Parathyroid adenoma (tissue), 2 donors: ENCODE measurements at regions not wholly inside any gene's neighbourhood (a gene's known extent, or its start where the extent isn't known, plus 50 kb on each side); places are given as distances from the start of the nearest gene placed in this dataset.
A peak's percentile ranks its signal among the peaks of the same experiment; 100 is the strongest.

Experiments used
- H2AFZ ChIP-seq: fragments of 300-600 bp; sonication (generic); one replicate; pipeline ENCODE4 v1.7.0; 2017; ENCODE audit warnings: antibody characterized with exemption, mild to moderate bottlenecking
- H3K27ac ChIP-seq: fragments of 300-600 bp; sonication (generic); one replicate; pipeline ENCODE4 v1.7.0; 2017
- H3K27me3 ChIP-seq: fragments of 300-600 bp; sonication (generic); one replicate; pipeline ENCODE4 v1.7.0; 2017; ENCODE audit warnings: low read length; ENCODE audit not compliant: control insufficient read depth, insufficient read depth
- H3K36me3 ChIP-seq: fragments of 300-600 bp; sonication (generic); one replicate; pipeline ENCODE4 v1.7.0; 2017; ENCODE audit warnings: low read length; ENCODE audit not compliant: control insufficient read depth, insufficient read depth
- H3K4me1 ChIP-seq: fragments of 300-600 bp; sonication (generic); one replicate; pipeline ENCODE4 v1.7.0; 2017; ENCODE audit warnings: control low read depth
- H3K4me2 ChIP-seq: fragments of 300-600 bp; sonication (generic); one replicate; pipeline ENCODE4 v1.7.0; 2017; ENCODE audit warnings: low read length
- H3K4me3 ChIP-seq: fragments of 300-600 bp; sonication (generic); one replicate; pipeline ENCODE4 v1.7.0; 2017; ENCODE audit warnings: low read depth, low read length
- H3K79me2 ChIP-seq: fragments of 300-600 bp; sonication (generic); one replicate; pipeline ENCODE4 v1.7.0; 2017; ENCODE audit warnings: control low read depth
- H3K9ac ChIP-seq: fragments of 300-600 bp; sonication (generic); one replicate; pipeline ENCODE4 v1.7.0; 2017; ENCODE audit warnings: mild to moderate bottlenecking
- H3K9me3 ChIP-seq: fragments of 300-600 bp; sonication (generic); one replicate; pipeline ENCODE4 v1.7.0; 2017; ENCODE audit warnings: low read length; ENCODE audit not compliant: control insufficient read depth
- TF ChIP-seq, protein P1 (sequence below): fragments of 300-600 bp; sonication (generic); IDR thresholded peaks from one replicate; pipeline ENCODE4 v1.7.0; 2017; ENCODE audit warnings: antibody characterized with exemption, mild to moderate bottlenecking
- donor health status: primary hyperparathyroidism.

DNA sequence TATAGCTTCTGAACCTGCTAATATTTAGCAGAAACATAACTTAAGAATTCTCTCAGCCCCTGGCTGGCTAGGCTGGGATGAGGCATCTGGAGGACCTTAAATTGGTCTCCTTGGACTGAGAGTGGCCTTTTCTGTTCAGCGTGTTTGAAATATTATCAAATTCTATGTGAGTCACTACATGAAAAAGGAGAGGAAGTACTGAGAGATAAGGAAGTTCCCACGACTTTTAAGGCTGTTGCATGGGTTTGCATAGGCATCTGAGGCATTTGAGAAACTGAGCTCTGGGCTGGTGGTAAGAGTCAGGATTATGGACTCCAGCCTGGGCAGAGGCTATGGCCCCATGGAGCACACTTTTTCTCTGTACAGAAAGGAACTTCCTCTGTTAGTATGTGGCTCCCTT lies 816.2 kb upstream of the GRAMD2B start:
- Histone ChIP-seq H3K27ac (no peak overlapping the region), H3K4me1 (no peaks in the 10 kb centered on the region), H3K4me2 (no peak overlapping the region), H3K27me3 (no peaks in the 10 kb centered on the region), H3K79me2 (no peaks in the 10 kb centered on the region), H3K9ac (no peak overlapping the region), H3K9me3 (no peaks in the 10 kb centered on the region), H2AFZ (no peak overlapping the region), H3K36me3 (no peaks in the 10 kb centered on the region), H3K4me3 (no peak overlapping the region)
- TF ChIP-seq, protein P1, sequence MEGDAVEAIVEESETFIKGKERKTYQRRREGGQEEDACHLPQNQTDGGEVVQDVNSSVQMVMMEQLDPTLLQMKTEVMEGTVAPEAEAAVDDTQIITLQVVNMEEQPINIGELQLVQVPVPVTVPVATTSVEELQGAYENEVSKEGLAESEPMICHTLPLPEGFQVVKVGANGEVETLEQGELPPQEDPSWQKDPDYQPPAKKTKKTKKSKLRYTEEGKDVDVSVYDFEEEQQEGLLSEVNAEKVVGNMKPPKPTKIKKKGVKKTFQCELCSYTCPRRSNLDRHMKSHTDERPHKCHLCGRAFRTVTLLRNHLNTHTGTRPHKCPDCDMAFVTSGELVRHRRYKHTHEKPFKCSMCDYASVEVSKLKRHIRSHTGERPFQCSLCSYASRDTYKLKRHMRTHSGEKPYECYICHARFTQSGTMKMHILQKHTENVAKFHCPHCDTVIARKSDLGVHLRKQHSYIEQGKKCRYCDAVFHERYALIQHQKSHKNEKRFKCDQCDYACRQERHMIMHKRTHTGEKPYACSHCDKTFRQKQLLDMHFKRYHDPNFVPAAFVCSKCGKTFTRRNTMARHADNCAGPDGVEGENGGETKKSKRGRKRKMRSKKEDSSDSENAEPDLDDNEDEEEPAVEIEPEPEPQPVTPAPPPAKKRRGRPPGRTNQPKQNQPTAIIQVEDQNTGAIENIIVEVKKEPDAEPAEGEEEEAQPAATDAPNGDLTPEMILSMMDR: no peak

DNA sequence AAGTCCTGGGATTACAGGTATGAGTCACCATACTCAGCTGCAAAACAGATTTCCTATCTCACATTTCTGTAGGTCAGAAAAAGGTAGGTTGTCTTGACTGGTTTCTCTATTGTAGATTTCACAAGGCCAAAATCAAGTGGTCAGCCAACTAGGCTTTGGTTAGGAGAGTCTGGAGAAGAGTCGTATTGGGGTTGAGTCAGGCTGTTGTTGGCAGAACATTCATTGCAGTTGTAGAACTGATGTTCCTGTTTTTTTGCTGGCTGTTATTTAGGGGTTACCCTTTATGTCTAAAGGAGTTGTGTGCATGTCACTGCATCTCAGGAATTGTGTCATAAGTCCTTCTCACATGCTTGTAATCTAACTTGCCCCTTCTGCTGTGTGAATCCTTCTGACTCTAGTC lies 814.2 kb upstream of the GRAMD2B start:
- Histone ChIP-seq H3K4me1 (no peaks in the 10 kb centered on the region), H3K9me3 (no peaks in the 10 kb centered on the region), H3K27me3 (no peaks in the 10 kb centered on the region), H3K4me2 (no peak overlapping the region), H3K79me2 (no peaks in the 10 kb centered on the region), H2AFZ (no peak overlapping the region), H3K4me3 (no peak overlapping the region), H3K9ac (no peak overlapping the region), H3K36me3 (no peaks in the 10 kb centered on the region), H3K27ac (no peak overlapping the region)
- TF ChIP-seq, protein P1: no peak

DNA sequence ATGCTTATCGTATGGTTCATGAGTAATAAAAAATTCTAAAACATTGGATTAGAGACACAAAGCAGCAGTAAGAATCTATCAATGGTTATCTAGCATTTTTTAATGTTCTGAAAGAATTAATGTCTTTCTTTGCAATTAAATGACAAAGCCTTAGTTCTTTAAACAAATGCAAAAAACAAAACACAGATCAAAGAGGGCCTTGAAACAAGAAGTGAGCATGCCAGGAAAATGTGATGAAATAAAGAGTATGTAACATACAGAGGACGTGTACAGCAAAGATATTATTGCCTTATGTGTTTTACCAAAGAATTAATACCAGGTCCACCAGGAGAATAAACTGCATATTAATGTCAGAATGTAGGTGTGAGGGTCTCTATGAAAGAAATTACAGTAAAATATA lies 812.3 kb upstream of the GRAMD2B start:
- Histone ChIP-seq H3K27ac (no peak overlapping the region), H3K27me3 (no peaks in the 10 kb centered on the region), H3K9me3 (no peaks in the 10 kb centered on the region), H3K9ac (no peak overlapping the region), H3K4me3 (no peak overlapping the region), H3K79me2 (no peaks in the 10 kb centered on the region), H2AFZ (no peak overlapping the region), H3K4me2 (no peak overlapping the region), H3K36me3 (no peaks in the 10 kb centered on the region), H3K4me1 (no peaks in the 10 kb centered on the region)
- TF ChIP-seq, protein P1: no peak

DNA sequence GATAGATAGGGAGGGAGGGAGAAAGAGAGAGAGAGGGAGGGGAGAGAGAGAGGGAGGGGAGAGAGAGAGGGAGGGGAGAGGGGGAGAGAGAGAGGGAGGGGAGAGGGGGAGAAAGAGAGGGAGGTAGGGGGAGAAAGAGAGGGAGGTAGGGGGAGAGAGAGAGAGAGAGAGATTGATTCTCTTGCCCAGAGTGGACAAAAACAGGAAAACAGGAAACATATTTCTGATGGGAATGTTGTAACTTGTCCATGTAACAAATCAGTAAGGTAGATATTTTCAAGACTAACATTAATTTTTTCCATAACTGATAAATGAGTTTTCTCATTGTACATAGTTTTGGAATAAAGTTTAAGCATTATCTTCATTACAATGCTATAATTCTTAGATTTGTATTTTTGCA lies 811.7 kb upstream of the GRAMD2B start:
- H3K27me3 ChIP-seq: no peaks in the 10 kb centered on the region
- no peak overlapping the region for H3K4me2 ChIP-seq
- H3K9ac ChIP-seq: no peak overlapping the region
- no peaks in the 10 kb centered on the region for H3K79me2 ChIP-seq
- no peaks in the 10 kb centered on the region for H3K36me3 ChIP-seq
- TF ChIP-seq, protein P1: no peak
- no peak overlapping the region for H2AFZ ChIP-seq
- H3K4me1 ChIP-seq: no peaks in the 10 kb centered on the region
- H3K4me3 ChIP-seq: no peak overlapping the region
- H3K9me3 ChIP-seq: no peaks in the 10 kb centered on the region
- no peak overlapping the region for H3K27ac ChIP-seq

DNA sequence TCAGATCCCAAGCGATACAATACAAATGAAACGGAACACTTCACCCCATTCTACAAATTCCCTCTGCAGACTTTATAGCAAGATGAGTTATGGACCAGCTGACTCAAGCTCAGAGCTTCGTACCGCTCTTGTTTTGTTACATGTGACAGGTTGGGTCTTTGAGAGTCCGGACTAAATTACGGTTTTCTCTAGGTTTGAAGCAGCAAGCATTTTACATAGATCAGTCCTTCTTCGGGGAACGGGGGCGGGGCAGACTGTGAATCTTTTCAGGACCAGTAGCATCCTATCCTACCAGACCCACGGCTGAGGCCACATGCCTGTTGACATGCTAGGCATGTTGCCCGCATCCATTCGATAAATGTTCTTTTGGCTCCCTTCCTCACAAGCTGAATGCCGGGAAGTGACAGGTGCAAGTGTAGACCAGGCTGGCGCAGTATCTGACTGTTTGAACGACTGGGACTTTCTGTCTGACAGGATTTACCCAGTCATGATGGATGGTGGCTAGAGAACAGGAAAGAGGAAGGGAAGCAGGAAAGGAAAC lies 811.0 kb upstream of the GRAMD2B start:
- no peak overlapping the region for H3K27ac ChIP-seq
- no peaks in the 10 kb centered on the region for H3K4me1 ChIP-seq
- H3K36me3 ChIP-seq: no peaks in the 10 kb centered on the region
- peak overlapping the region; percentile 34 for H2AFZ ChIP-seq
- TF ChIP-seq, protein P1: no peak
- no peak overlapping the region for H3K9ac ChIP-seq
- no peaks in the 10 kb centered on the region for H3K79me2 ChIP-seq
- no peak overlapping the region for H3K4me3 ChIP-seq
- no peak overlapping the region for H3K4me2 ChIP-seq
- H3K9me3 ChIP-seq: no peaks in the 10 kb centered on the region
- no peaks in the 10 kb centered on the region for H3K27me3 ChIP-seq
